IMR-90 (cell line): ENCODE measurements at regions not wholly inside any gene's neighbourhood (a gene's known extent, or its start where the extent isn't known, plus 50 kb on each side); places are given as distances from the start of the nearest gene placed in this dataset.

Experiments used
- ATAC-seq: fragments of 200-7000 bp; cut with Tn5 transposase; 2 replicates; pipeline ENCODE4 v1.9.1; 2020; ENCODE audit warnings: low read depth, mild to moderate bottlenecking, moderate library complexity
- BruUV-seq: library from RNA; stranded (reverse); fragments of 400-500 nt; replicated peaks from 2 replicates; lab custom pipeline; 2021; lab: Mats Ljungman, UMichigan
- CTCF ChIA-PET: fragments of 300-600 bp; formaldehyde crosslinking; extraction: SDS; loops from one replicate; lab custom pipeline; 2021; ENCODE audit warnings: antibody characterized with exemption; lab: Yijun Ruan, JAX
- POLR2A ChIA-PET: fragments of 300-600 bp; sonication (Branson Sonifier 250); formaldehyde crosslinking; loops from one replicate; lab custom pipeline; 2022; ENCODE audit warnings: antibody characterized with exemption; ENCODE audit not compliant: unreplicated experiment; lab: Charles Lee
- DNase-seq: peaks from one replicate; pipeline ENCODE4 v3.0.0; 2013
- H2AFZ ChIP-seq: replicated peaks from 2 replicates; pipeline ENCODE3; 2013; ENCODE audit warnings: low read length, mild to moderate bottlenecking; ENCODE audit not compliant: poor library complexity
- H2AK5ac ChIP-seq: 2 replicates; pipeline ENCODE4 v1.6.1; 2013; ENCODE audit warnings: low read depth, low read length, inconsistent platforms
- H2AK9ac ChIP-seq: replicated peaks from 2 replicates; pipeline ENCODE3; 2013; ENCODE audit warnings: mild to moderate bottlenecking, low read depth, low read length, moderate library complexity; ENCODE audit not compliant: poor library complexity
- H2BK120ac ChIP-seq: 2 replicates; pipeline ENCODE4 v1.6.1; 2013; ENCODE audit warnings: low read depth, low read length, inconsistent platforms
- H2BK15ac ChIP-seq: 3 replicates; pipeline ENCODE4 v1.6.1; 2013; ENCODE audit warnings: low read depth, low read length, inconsistent platforms
- H2BK20ac ChIP-seq: 2 replicates; pipeline ENCODE4 v1.6.1; 2013; ENCODE audit warnings: low read depth, mild to moderate bottlenecking, inconsistent platforms, low read length, moderate library complexity
- H2BK5ac ChIP-seq: 2 replicates; pipeline ENCODE4 v1.6.1; 2013; ENCODE audit warnings: mild to moderate bottlenecking, low read depth, low read length, inconsistent platforms; ENCODE audit not compliant: poor library complexity, severe bottlenecking
- H3K14ac ChIP-seq: replicated peaks from 2 replicates; pipeline ENCODE4 v1.6.1; 2013; ENCODE audit warnings: low read depth, low read length, inconsistent platforms
- H3K18ac ChIP-seq: 2 replicates; pipeline ENCODE4 v1.6.1; 2013; ENCODE audit warnings: low read depth, low read length, control low read depth
- H3K23ac ChIP-seq: 2 replicates; pipeline ENCODE4 v1.6.1; 2013; ENCODE audit warnings: low read depth, low read length, inconsistent platforms
- H3K27ac ChIP-seq: 2 replicates; pipeline ENCODE4 v1.5.1; 2013; ENCODE audit warnings: mild to moderate bottlenecking, control low read depth, low read length; ENCODE audit not compliant: insufficient read depth
- H3K27me3 ChIP-seq: 2 replicates; pipeline ENCODE4 v1.6.1; 2013; ENCODE audit warnings: low read length; ENCODE audit not compliant: control insufficient read depth, insufficient read depth
- H3K36me3 ChIP-seq: 2 replicates; pipeline ENCODE4 v1.6.1; 2013; ENCODE audit warnings: low read length, mixed read lengths; ENCODE audit not compliant: control insufficient read depth, insufficient read depth
- H3K4ac ChIP-seq: 2 replicates; pipeline ENCODE4 v1.6.1; 2013; ENCODE audit warnings: low read depth, low read length, inconsistent platforms
- H3K4me1 ChIP-seq: 2 replicates; pipeline ENCODE4 v1.6.1; 2013; ENCODE audit warnings: low read length, mixed read lengths; ENCODE audit not compliant: control insufficient read depth, insufficient read depth
- H3K4me2 ChIP-seq: 2 replicates; pipeline ENCODE4 v1.6.1; 2013; ENCODE audit warnings: low read depth, mild to moderate bottlenecking, control low read depth, low read length, moderate library complexity
- H3K4me3 ChIP-seq: 2 replicates; pipeline ENCODE4 v1.5.1; 2013; ENCODE audit warnings: low read depth, mild to moderate bottlenecking, control low read depth, low read length, moderate library complexity; ENCODE audit not compliant: insufficient read depth
- H3K56ac ChIP-seq: 2 replicates; pipeline ENCODE4 v1.6.1; 2013; ENCODE audit warnings: low read length, inconsistent platforms; ENCODE audit not compliant: insufficient read depth; ENCODE audit errors: extremely low read depth
- H3K79me1 ChIP-seq, 2 experiments: 2 replicates each; pipeline ENCODE4 v1.6.1; 2013; ENCODE audit warnings: low read length in 2 of 2, inconsistent platforms in 1 of 2, low read depth in 1 of 2
- H3K9ac ChIP-seq: 2 replicates; pipeline ENCODE4 v1.6.1; 2013; ENCODE audit warnings: low read depth, low read length, control low read depth
- H3K9me1 ChIP-seq: 2 replicates; pipeline ENCODE4 v1.6.1; 2013; ENCODE audit warnings: low read length, inconsistent platforms; ENCODE audit not compliant: insufficient read depth
- H3K9me3 ChIP-seq: 2 replicates; pipeline ENCODE4 v1.6.1; 2013; ENCODE audit warnings: low read length; ENCODE audit not compliant: control insufficient read depth, insufficient read depth
- H4K20me1 ChIP-seq: 2 replicates; pipeline ENCODE4 v1.6.1; 2013; ENCODE audit warnings: low read length, inconsistent platforms; ENCODE audit not compliant: insufficient read depth
- H4K5ac ChIP-seq: 2 replicates; pipeline ENCODE4 v1.6.1; 2013; ENCODE audit warnings: mild to moderate bottlenecking, low read depth, low read length, control low read depth
- H4K8ac ChIP-seq, 2 experiments: 2 replicates each; pipeline ENCODE4 v1.6.1; 2013; ENCODE audit warnings: low read depth in 2 of 2, low read length in 2 of 2, control low read depth in 1 of 2, inconsistent platforms in 1 of 2
- H4K91ac ChIP-seq: 2 replicates; pipeline ENCODE4 v1.6.1; 2013; ENCODE audit warnings: low read depth, low read length, inconsistent platforms; ENCODE audit not compliant: insufficient read depth
- BHLHE40 ChIP-seq: fragments of 150-350 bp; IDR thresholded peaks from 2 replicates; pipeline ENCODE4 v1.6.1; 2016; ENCODE audit warnings: mild to moderate bottlenecking, low read depth, low read length
- CHD1 ChIP-seq: IDR thresholded peaks from 2 replicates; pipeline ENCODE4 v1.6.1; 2012; ENCODE audit warnings: low read depth, low read length, improper control_type of control experiment
- FOS ChIP-seq: fragments of 150-350 bp; IDR thresholded peaks from 2 replicates; pipeline ENCODE4 v1.6.1; 2016; ENCODE audit warnings: low read depth, low read length
- POLR2A ChIP-seq: IDR thresholded peaks from 2 replicates; pipeline ENCODE4 v1.6.1; 2012; ENCODE audit warnings: mild to moderate bottlenecking, low read depth, low read length
- RAD21 ChIP-seq: IDR thresholded peaks from 2 replicates; pipeline ENCODE4 v1.6.1; 2012; ENCODE audit warnings: low read length, improper control_type of control experiment
- RCOR1 ChIP-seq: IDR thresholded peaks from 2 replicates; pipeline ENCODE4 v1.6.1; 2012; ENCODE audit warnings: mild to moderate bottlenecking, low read length, improper control_type of control experiment; ENCODE audit not compliant: insufficient replicate concordance
- RFX5 ChIP-seq: IDR thresholded peaks from 2 replicates; pipeline ENCODE4 v1.8.0; 2012; ENCODE audit warnings: low read depth, mild to moderate bottlenecking, low read length, moderate library complexity
- SMC3 ChIP-seq: fragments of 150-350 bp; IDR thresholded peaks from 2 replicates; pipeline ENCODE4 v1.6.1; 2016; ENCODE audit warnings: low read depth, mild to moderate bottlenecking, antibody characterized with exemption, low read length, moderate library complexity
- WGBS, 2 experiments: methylation state at CpG; one replicate each; pipeline versions ENCODE4 v1.1.5 to v1.1.7; 2013; ENCODE audit warnings: missing lambda C conversion rate in 2 of 2; ENCODE audit not compliant: insufficient read length in 1 of 2; ENCODE audit errors: extremely low coverage in 2 of 2; 5-methylcytosine and 5-hydroxymethylcytosine counted together
- dilution Hi-C: fragments of 300-500 bp; cut with HindIII; formaldehyde crosslinking; loops from one replicate; pipeline ENCODE4 v1.14.3; 2018; ENCODE audit warnings: low sequenced_read_pairs; ENCODE audit not compliant: unreplicated experiment
- in situ Hi-C: fragments of 300-500 bp; cut with MboI; formaldehyde crosslinking; loops from 3 replicates; pipeline ENCODE4 v1.14.3; 2019; ENCODE audit warnings: low sequenced_read_pairs, inconsistent platforms, mixed read lengths
- intact Hi-C: fragments of 100-400 bp; cut with micrococcal nuclease; formaldehyde crosslinking; loops from 2 replicates; pipeline ENCODE4 v1.10.0; 2022
- TF ChIP-seq, protein P1 (sequence below): conservative IDR thresholded peaks from 2 replicates; pipeline ENCODE4 v1.5.1; 2012; ENCODE audit warnings: mild to moderate bottlenecking, low read depth, low read length, improper control_type of control experiment

DNA sequence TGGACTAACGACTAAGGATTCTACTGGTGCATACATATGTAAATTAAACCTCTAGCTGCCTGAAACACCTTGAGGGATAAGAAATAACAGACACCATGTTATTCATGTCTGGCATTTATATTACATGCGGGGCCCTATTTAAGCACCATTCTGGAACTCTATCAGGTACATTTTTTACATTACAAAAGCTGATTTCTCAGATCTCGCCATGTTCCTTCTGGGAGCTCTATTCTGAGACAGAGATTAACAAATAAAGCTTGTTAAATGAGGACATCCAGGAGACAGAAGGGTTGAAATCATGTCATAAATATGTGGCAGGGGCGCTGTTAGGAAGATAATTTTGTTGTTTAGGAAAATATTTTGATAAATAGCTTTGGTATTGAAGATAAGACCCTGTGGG lies 93.4 kb upstream of the SLIT3 start:
- no TSS peak for BruUV-seq
- TF ChIP-seq CHD1, result no peak
- no peak for TF ChIP-seq RFX5
- no peak for TF ChIP-seq POLR2A
- TF ChIP-seq FOS, result no peak
- no peak for TF ChIP-seq BHLHE40
- TF ChIP-seq RCOR1, result no peak
- no peak for TF ChIP-seq SMC3
- no peak for TF ChIP-seq RAD21
- TF ChIP-seq, protein P1, sequence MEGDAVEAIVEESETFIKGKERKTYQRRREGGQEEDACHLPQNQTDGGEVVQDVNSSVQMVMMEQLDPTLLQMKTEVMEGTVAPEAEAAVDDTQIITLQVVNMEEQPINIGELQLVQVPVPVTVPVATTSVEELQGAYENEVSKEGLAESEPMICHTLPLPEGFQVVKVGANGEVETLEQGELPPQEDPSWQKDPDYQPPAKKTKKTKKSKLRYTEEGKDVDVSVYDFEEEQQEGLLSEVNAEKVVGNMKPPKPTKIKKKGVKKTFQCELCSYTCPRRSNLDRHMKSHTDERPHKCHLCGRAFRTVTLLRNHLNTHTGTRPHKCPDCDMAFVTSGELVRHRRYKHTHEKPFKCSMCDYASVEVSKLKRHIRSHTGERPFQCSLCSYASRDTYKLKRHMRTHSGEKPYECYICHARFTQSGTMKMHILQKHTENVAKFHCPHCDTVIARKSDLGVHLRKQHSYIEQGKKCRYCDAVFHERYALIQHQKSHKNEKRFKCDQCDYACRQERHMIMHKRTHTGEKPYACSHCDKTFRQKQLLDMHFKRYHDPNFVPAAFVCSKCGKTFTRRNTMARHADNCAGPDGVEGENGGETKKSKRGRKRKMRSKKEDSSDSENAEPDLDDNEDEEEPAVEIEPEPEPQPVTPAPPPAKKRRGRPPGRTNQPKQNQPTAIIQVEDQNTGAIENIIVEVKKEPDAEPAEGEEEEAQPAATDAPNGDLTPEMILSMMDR, result no peak

More for the DNA sequence above, 93.4 kb upstream of the SLIT3 start:
- DNase-seq, result no peak
- in situ Hi-C loops, result no loop called here
- Histone ChIP-seq H2AK5ac (no peak overlapping the region), H4K8ac (no peak overlapping the region), H3K23ac (no peak overlapping the region), H3K9me1 (no peaks in the 10 kb centered on the region), H3K36me3 (no peaks in the 10 kb centered on the region), H3K9ac (no peak overlapping the region), H2BK120ac (no peak overlapping the region), H2AFZ (no peak overlapping the region), H4K20me1 (no peaks in the 10 kb centered on the region), H4K5ac (no peak overlapping the region), H3K56ac (no peak overlapping the region), H3K9me3 (no peaks in the 10 kb centered on the region), H3K4ac (no peak overlapping the region), H3K4me3 (no peak overlapping the region), H3K18ac (no peak overlapping the region), H2BK20ac (no peak overlapping the region), H3K27ac (no peak overlapping the region), H2BK5ac (no peak overlapping the region), H2AK9ac (no peak overlapping the region), H3K14ac (no peak overlapping the region), H2BK15ac (no peak overlapping the region), H4K91ac (no peak overlapping the region), H3K79me1 (no peaks in the 10 kb centered on the region), H3K27me3 (no peaks in the 10 kb centered on the region), H3K4me2 (no peak overlapping the region), H3K4me1 (no peaks in the 10 kb centered on the region)
- ATAC-seq, result no peak
- 29 to 100% methylated on average over 1 to 2 of the region's 4 CpGs for WGBS, 2 experiments
- intact Hi-C loops, result no loop called here
- ChIA-PET CTCF (no interaction called here), POLR2A (no interaction called here)
- dilution Hi-C loops, result no loop called here
